Fibroblast of skin of back (primary cell): ENCODE measurements at regions not wholly inside any gene's neighbourhood (a gene's known extent, or its start where the extent isn't known, plus 50 kb on each side); places are given as distances from the start of the nearest gene placed in this dataset.

Experiments used
- DNase-seq: peaks from one replicate; pipeline ENCODE4 v3.0.0-alpha.2; 2013

DNA sequence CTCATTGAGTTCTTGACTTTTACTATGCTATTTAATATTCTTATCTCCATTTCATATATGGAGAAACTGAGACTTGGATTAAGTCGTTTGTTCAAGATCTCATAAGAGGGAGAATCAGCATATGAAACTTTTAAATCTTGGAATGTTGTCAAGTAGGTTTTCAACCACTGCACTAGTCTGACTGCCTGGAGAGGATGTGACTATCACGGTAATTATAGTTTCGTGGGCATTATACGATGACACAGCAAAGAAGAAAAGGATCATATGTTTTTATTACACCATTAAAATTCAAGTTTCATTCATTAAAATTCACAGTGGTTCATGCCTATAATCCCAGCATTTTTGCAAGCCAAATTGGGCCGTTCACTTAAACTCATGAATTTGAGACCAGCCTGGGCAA is 555.2 kb downstream of the SLITRK1 start:
- no peak for DNase-seq

DNA sequence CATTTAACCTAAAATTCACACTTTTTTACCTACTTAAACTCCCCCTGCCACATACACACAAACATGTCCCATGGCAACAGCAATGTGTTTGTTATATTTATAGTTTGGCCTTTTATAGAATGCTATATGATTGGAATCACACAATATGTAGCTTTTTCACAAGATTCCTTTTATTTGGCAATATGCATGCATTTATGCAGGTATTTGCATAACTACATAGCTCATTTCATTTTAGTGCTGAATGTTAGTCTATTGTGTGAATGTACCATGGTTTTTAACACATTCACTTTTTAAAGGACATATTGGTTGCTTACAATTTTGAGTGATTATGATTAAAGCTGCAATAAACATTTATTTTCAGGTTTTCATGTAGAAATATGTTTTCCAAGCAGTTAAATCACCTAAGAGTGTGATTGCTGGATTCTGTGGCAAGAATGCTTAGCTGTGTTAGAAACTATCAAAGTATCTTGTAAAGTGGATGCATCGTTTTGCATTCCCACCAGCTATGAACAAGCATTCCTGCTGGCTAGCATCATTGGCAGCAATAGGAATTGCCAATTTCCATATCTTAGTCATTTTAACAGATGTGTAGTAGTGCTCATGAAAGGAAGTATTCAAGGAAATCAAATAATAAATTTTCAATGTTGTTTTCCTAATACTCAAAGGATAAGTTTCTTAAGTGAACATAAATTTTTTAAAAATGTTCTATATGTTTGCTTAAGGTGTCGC is 557.0 kb downstream of the SLITRK1 start:
- peak; percentile 80 for DNase-seq

DNA sequence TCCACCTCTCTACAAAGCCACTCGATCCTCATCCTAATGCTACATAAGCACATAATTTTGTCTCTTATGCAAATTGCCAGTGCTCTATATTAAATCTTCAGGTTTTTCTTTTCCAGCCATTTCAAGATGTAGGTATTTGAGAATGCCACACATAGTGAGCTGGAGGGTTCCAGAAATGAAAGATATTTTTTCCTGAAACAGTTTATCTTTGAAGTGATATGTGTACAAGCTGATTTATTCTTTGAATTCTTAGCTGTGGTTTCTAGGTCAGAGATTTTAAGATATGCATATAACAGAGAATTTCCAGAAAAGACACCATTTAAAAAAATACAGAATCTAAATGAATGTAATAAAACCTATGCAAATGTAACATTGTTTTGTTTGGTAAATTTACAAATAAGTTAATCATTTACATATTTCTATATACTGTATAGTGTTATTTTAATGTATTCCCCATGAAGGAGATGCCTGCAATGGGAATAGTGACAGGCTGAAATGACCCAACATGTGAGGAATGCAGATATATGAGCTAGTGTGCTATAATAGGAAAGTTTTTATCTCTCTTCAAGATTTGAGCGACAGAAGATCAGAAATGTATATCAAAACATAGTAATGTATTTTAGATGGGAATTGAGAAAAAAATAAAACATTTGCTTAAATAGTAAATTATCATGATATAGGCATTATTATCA is 570.2 kb downstream of the SLITRK1 start:
- peak; percentile 77 for DNase-seq

- DNase-seq, result no peak
Measured at GRCh38 chr13:83298617-83299016, 583.7 kb downstream of the SLITRK1 start.

DNA sequence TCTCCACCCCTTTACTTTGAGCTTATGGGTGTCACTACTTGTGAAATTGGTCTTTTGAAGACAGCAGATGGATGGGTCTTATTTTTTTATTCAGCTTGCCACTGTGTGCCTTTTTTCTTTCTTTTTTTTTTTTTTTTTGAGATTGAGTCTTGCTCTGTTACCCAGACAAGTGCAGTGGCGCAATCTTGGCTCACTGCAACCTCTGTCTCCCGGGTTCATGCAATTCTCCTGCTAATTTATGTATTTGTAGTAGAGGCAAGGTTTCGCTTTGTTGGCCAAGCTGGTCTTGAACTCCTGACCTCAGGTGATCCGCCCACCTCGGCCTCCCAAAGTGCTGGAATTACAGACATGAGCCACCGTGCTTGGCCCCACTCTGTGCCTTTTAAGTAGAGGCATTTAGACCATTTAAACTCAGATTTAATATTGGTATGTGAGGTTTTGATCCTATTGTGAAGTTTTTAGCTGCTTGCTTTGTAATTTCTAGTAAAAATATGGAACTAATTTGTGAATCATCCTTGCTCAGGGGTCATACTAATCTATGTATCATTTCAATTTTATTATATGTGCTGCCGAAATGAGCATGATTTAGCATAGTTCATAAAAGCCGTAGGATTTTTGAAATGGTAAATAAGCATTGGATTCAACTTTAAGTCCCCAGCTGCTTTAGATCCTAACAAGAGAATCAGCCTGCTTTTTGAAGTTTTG is 584.5 kb downstream of the SLITRK1 start:
- no peak for DNase-seq

GRCh38 chr13:83295686-83296085 is 586.6 kb downstream of the SLITRK1 start:
- DNase-seq, result peak; percentile 25

DNA sequence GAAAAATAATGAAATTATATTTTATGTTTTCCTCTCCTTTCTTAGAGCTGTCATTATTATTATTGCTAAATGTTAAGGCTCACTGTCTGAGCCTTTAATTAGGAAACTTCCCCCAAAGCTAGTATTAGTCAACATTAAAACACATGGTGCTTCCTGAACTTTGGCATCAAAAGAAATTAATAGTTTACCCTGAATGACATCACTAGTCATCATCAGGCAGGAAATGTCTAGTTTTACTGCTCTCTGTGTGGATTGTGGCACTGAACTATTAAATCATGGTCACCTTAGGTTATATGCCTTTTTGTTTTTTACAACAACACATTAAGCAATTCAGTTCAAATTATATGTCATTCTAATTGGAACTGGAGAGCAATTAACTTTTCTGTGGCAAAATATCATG is 595.5 kb downstream of the SLITRK1 start:
- DNase-seq, result no peak

DNA sequence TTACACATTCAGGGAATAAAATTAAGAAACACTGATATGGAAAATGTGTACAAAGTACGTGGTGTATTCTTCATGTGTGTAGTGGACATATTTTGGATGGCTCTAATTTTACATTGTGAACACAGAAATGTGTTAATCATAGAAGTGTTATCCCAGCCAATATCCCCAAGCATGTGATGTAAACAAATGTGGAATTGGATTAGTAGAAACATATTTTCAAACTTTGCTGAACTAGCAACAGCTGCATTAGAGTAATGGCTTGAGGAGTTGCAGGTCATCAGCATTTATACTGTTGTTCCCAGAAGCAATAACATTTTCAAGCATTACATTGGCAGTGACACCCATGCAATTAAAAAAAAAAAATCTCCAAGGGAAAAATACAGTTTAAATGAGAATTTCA is 600.6 kb downstream of the SLITRK1 start:
- DNase-seq, result no peak

DNA sequence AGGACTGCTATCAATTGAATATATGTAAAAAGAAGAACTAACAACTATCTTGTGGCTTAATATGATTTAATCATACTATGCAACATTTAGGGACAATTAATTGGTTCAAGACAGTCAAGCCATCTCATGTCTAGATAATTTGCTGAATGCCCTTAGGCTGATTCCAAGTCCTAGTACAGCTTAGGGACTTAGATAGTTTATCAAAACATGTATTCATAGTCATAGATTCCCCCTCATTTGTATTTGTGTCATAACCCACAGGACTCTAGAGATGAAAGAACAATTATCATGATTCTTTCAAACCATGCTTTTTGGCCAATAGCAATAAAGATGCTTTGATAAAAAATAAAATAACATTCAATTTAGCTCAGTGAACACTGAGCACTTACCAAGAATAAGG is 607.6 kb downstream of the SLITRK1 start:
- no peak for DNase-seq

- DNase-seq, result no peak
Measured at GRCh38 chr13:83272652-83273240, 609.5 kb downstream of the SLITRK1 start.

DNA sequence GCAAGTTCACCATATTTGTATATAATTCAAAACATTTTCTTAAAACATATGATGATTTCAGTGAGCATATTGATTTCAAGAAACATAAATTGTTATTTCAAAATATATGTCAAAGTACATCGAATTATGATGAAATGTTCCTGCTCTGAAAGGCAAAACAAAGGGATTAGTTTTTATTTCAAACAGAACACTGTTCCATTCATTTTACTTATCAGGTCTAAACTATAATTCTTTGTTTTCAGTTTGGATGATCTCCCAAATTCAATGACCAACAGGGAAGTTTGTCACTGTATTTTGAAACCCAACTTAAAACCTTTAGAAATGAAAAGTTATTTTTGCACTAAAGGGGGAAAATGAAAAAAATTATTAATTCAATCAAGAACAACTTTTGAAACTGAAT is 610.2 kb downstream of the SLITRK1 start:
- no peak for DNase-seq

DNA sequence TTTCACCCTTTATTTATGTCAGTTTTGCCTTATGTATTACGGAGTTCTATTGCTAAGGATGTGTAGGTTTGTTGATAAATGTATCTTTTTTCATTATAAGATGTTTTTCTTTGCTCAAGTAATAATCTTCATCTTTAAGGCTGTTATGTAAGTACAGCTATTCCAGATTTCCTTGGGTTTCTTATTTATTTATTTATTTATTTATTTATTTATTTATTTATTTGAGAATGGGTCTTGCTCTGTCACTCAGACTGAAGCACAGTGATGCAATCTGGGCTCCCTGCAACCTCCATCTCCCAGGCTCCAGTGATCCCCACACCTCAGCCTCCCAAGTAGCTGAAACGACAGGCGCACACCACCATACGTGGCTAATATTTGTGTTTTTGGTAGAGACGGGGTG is 617.0 kb downstream of the SLITRK1 start:
- no peak for DNase-seq

DNA sequence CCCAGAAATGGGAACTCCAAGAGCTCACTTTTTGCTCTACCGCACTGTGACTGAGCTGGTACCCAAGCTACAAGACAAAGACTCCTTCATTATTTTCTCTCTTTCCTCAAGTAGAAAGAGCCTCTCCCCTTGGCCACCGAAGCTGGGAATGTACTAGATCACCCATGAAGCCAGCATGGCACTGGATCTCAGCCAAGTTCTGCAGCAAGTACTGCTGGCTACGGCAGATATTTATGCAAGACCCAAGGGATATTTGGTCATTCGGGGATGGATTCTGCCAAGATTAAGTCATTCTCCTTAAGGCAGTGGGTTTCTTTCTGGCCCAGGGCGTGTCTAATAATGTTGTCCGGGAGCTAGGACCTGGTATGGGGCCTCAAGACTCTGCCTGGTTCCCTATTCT is 633.5 kb downstream of the SLITRK1 start:
- DNase-seq, result no peak

GRCh38 chr13:83232626-83233025 is 649.6 kb downstream of the SLITRK1 start:
- DNase-seq, result peak; percentile 36

DNA sequence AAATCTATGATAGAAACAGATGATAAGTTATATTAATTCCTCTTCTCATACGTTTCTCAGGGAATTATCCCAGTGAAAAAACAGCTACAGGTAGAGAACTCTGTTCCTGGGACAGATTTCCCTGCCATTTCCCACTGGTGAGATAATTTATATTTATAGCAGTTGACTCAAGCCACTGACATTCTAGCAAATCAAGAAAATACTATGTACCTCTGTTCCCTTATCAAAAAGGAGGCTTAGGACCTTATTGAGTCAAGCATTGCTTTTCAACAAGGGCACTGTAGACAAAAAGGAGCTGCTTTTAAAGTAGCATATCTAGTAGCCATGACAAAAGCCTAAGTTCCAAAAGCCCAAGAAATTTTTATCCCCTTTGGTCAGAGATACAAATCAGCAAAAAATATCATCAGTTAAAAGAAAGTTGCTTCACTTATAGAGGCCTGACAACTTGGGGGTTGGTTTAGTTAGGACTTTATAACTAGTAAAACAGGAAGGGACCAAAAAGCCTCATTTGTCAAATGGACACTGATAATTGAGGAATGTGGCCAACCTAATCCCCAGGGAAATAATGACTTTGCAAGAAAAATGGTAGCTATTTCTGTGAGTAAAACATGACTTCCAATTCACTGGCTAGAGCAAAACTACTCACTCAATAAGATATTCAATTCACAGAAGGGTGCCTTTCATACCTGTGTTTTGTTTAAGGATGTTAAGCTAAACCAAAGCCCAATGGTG is 652.5 kb downstream of the SLITRK1 start:
- peak; percentile 84 for DNase-seq

DNA sequence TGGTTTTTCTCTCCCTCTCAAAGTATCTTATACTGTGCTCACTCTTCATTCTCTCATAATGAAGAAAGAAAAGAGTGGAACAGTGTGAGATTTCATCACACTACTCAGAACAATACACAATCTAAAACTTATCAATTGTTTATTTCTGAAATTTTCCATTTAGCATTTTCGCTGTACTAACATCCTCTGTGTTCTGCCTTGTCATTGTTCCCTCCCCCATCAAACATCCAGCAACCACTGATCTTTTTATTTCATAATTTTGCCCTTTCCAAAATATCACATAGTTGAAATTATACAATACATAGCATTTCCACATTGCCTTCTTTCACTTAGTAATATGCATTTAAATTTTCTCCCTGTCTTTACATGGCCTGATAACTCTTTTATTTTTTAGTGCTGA is 658.7 kb downstream of the SLITRK1 start:
- DNase-seq, result no peak

GRCh38 chr13:83221813-83222241 is 660.4 kb downstream of the SLITRK1 start:
- DNase-seq, result peak; percentile 78

- DNase-seq, result no peak
Measured at GRCh38 chr13:83221256-83221655, 661.0 kb downstream of the SLITRK1 start.

DNA sequence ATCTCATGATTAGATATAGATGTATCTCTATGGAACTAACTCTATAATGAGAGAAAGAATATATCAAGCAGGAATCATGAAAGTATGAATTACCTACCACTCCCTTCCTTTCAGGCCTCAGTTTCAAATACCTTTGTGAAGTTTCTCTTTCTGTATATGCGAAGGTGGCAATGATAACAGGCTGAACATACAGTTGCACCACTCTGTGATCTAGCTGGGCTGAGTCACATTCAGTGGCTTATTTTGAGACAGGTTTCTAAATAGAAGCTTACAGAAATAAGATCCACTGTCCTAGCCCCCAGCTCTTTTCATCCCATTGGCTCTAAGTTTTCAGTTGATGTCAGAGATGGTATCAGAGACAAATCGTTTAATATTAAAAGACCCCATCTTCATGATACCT is 662.0 kb downstream of the SLITRK1 start:
- no peak for DNase-seq

DNA sequence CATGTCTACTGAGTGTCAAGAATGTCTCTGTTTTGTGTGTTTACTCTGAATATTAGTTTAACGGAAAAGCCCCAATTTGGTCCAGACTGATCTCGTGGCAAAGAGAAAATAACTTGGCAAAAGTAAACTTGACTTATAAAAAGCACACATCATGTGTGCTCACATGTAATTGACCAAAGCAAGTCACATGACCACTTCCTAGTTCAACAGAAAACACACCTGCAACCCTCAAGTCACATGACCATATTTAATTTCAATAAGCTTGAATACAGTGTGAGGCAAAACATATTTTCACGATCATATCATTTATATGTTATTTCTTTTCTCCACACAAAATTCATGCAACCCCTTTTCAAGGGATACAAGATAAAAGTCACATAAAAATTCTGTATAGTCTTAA is 662.4 kb downstream of the SLITRK1 start:
- DNase-seq, result no peak

DNA sequence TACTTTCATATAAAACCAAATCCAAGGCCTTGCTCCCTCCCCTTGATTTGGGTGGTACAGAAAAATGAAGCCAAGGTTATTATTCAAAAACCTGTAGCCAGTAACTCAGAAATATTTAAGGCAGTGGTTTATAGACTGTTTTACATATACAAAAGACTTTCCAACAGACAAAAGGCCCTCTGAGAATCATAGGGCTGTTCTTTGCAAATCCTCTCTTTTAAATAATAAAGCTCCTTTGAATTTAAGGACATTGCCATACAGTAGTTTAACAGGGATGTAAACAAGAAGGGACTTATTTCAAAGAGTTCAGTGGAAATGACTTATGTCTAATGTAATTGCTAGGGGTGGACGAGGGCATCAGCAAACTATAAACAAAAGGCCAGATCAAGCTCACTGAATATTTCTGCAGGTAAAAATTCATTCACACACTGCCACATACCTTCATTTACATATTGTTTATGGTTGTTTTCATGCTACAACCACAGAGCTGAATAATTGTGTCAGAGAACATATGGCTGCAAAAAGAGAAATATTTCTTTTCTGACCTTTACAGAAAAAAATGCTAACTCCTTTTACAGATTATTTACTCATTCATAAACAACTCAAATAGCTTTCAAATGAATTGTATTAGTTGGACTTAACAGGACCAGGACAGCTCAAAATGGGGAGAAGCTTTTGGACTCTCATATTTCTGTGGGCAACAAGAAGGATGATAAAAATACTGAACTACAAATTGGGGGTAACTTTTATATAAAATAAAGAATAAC is 665.6 kb downstream of the SLITRK1 start:
- DNase-seq, result peak; percentile 41

DNA sequence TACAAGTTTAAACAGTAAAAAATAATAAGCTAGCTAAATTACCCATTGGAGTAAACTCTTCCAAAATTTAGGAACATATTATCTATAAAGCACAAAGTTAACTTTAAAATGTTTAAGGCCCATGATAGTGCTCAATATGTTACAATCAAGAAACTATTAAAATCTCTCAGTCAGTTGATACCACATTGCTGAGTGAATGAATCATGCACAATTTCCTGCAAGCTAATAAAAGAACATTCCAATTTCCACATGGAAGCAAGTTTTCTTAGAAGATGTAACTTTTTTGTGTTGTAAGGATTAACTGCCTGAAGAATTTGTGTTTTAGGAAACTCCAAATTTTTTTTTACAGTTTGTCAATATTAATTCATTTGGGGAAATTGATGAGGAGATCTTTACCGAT is 666.6 kb downstream of the SLITRK1 start:
- peak; percentile 85 for DNase-seq
